ENCODE measurements at regions not wholly inside any gene's neighbourhood (a gene's known extent, or its start where the extent isn't known, plus 50 kb on each side); places are given as distances from the start of the nearest gene placed in this dataset.

DNA sequence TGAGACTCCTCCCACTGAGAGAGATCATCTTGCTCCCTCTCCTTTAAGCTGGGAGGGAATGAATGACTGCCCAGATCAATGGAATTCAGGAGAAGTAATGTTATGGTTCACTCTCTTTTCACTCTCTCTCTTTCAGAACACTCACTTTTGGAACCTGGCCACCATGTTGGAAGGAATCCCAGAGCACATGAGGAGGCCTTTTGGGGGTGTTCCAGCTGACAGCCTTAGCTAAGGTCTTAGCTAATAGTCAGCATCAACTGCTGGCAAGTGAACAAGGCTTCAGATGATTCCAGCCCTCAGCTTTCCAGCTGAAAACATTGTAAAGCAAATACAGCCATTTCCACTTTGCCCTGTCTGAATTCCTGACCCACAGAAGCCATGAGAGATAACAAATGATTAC, 124.0 kb upstream of the CLNK start:
- TF ChIP-seq ZFP36 (IDR thresholded peaks at IDR 0.05; ENCODE audit: borderline replicate concordance, partially characterized antibody) (no peak), CHD4 (IDR thresholded peaks at IDR 0.05; ENCODE audit: borderline replicate concordance) (no peak), MAFK (IDR thresholded peaks at IDR 0.05; ENCODE audit: partially characterized antibody) (no peak), RFX5 (IDR thresholded peaks at IDR 0.05) (no peak), CHD2 (IDR thresholded peaks at IDR 0.05; ENCODE audit: low read length, partially characterized antibody) (no peak), RNF2 (IDR thresholded peaks at IDR 0.05; ENCODE audit: borderline replicate concordance, low read depth) (no peak), POLR2A (IDR thresholded peaks at IDR 0.05; ENCODE audit: low read length) (no peak), SMC3 (IDR thresholded peaks at IDR 0.05) (no peak)
- TF ChIP-seq, protein P1, sequence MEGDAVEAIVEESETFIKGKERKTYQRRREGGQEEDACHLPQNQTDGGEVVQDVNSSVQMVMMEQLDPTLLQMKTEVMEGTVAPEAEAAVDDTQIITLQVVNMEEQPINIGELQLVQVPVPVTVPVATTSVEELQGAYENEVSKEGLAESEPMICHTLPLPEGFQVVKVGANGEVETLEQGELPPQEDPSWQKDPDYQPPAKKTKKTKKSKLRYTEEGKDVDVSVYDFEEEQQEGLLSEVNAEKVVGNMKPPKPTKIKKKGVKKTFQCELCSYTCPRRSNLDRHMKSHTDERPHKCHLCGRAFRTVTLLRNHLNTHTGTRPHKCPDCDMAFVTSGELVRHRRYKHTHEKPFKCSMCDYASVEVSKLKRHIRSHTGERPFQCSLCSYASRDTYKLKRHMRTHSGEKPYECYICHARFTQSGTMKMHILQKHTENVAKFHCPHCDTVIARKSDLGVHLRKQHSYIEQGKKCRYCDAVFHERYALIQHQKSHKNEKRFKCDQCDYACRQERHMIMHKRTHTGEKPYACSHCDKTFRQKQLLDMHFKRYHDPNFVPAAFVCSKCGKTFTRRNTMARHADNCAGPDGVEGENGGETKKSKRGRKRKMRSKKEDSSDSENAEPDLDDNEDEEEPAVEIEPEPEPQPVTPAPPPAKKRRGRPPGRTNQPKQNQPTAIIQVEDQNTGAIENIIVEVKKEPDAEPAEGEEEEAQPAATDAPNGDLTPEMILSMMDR (IDR thresholded peaks at IDR 0.05), result no peak

Measured in A549 (cell line).